Pancreas (tissue), 10 donors: ENCODE measurements at regions not wholly inside any gene's neighbourhood (a gene's known extent, or its start where the extent isn't known, plus 50 kb on each side); places are given as distances from the start of the nearest gene placed in this dataset.

Experiments used
- ATAC-seq, 4 donors: fragments of 200-7000 bp; cut with Tn5 transposase; one replicate each; pipeline versions ENCODE4 v1.8.0 to v1.9.1; 2020; ENCODE audit warnings: mild to moderate bottlenecking in 4 of 4, moderate library complexity in 4 of 4
- DNase-seq, 6 donors: peaks; one replicate each; pipeline ENCODE4 v3.0.0-alpha.2; 2020
- FAIRE-seq: peaks from 2 replicates; lab custom pipeline; 2012; peaks lifted over from hg19 to GRCh38; lab: Jason Lieb, UNC
- H3K27ac ChIP-seq, 4 donors: fragments of 200-600 bp; sonication (generic); 1 replicate in 3 of 4; 2 replicates in 1 of 4; pipeline versions ENCODE4 v1.5.0 to v1.8.0; 2020
- H3K27me3 ChIP-seq, 4 donors: fragments of 200-600 bp; one replicate each; pipeline ENCODE4 v1.8.0; 2021
- H3K36me3 ChIP-seq, 3 donors: fragments of 200-600 bp; sonication (generic) in 1 of 3; one replicate each; pipeline versions ENCODE4 v1.5.0 to v1.8.0; 2020 to 2021
- H3K4me1 ChIP-seq, 3 donors: fragments of 200-600 bp; one replicate each; pipeline ENCODE4 v1.8.0; 2021
- H3K4me3 ChIP-seq, 4 donors: fragments of 200-600 bp; sonication (generic) in 2 of 4; one replicate each; pipeline versions ENCODE4 v1.5.0 to v1.8.0; 2020 to 2021
- H3K9me3 ChIP-seq, 4 donors: fragments of 200-600 bp; one replicate each; pipeline ENCODE4 v1.8.0; 2021
- WGBS, 2 donors: extraction: QIAGEN DNeasy Blood & Tissue Kit; methylation state at CpG; one replicate each; pipeline ENCODE4 v1.1.7; 2013; 5-methylcytosine and 5-hydroxymethylcytosine counted together
- intact Hi-C, 3 donors: fragments of 100-400 bp; cut with DNase I; formaldehyde crosslinking; loops; one replicate each; pipeline versions ENCODE4 v1.11.1 to v1.14.2; 2022
- TF ChIP-seq, protein P1 (sequence below), 4 donors: fragments of 200-600 bp; sonication (generic) in 3 of 4; IDR thresholded peaks; one replicate each; pipeline versions ENCODE4 v1.5.0 to v1.8.0; 2021; ENCODE audit warnings: antibody characterized with exemption in 4 of 4
- donor health status: healthy with polysubstance abuse.
- donor health status: DM: no; HTN: no; CAD: no; lungs with moderate emphysema.
- donor health status: DM: no; HTN: no; CAD: no.
- donor health status: control.
- donor health status: control.
- donor health status: Bipolar disorder and iron deficiency.
- donor health status: DM: yes; HTN: yes; CAD: no.
- donor health status: DM: no; HTN: no; CAD: no.
- donor health status: DM: no; HTN: no; CAD: no.
- donor health status: DM: yes; HTN: yes; CAD: no.

- Histone ChIP-seq H3K9me3 (no peaks in the 10 kb centered on the region), H3K27ac (no peak overlapping the region), H3K27me3 (no peaks in the 10 kb centered on the region), H3K4me3 (no peak overlapping the region), H3K4me1 (no peaks in the 10 kb centered on the region), H3K36me3 (no peaks in the 10 kb centered on the region)
- ATAC-seq = peak in 1 of 4 donors; percentile 29
- 36 to 38% methylated on average over 3 of the region's 3 CpGs for WGBS, 2 donors
- intact Hi-C loops = no loop called here
- no peak for DNase-seq
- TF ChIP-seq, protein P1, sequence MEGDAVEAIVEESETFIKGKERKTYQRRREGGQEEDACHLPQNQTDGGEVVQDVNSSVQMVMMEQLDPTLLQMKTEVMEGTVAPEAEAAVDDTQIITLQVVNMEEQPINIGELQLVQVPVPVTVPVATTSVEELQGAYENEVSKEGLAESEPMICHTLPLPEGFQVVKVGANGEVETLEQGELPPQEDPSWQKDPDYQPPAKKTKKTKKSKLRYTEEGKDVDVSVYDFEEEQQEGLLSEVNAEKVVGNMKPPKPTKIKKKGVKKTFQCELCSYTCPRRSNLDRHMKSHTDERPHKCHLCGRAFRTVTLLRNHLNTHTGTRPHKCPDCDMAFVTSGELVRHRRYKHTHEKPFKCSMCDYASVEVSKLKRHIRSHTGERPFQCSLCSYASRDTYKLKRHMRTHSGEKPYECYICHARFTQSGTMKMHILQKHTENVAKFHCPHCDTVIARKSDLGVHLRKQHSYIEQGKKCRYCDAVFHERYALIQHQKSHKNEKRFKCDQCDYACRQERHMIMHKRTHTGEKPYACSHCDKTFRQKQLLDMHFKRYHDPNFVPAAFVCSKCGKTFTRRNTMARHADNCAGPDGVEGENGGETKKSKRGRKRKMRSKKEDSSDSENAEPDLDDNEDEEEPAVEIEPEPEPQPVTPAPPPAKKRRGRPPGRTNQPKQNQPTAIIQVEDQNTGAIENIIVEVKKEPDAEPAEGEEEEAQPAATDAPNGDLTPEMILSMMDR (IDR thresholded peaks at IDR 0.05) = no peak
- FAIRE-seq = no peak
These were observed 98.0 kb upstream of the KCNG1 start for GRCh38 chr20:51120868-51121267.

GRCh38 chr20:51120438-51120837 is 97.5 kb upstream of the KCNG1 start:
- FAIRE-seq (no peak), ATAC-seq (no peak), DNase-seq (no peak)
- Histone ChIP-seq H3K9me3 (no peaks in the 10 kb centered on the region), H3K4me3 (no peak overlapping the region), H3K27ac (no peak overlapping the region), H3K4me1 (no peaks in the 10 kb centered on the region), H3K27me3 (no peaks in the 10 kb centered on the region), H3K36me3 (no peaks in the 10 kb centered on the region)
- TF ChIP-seq, protein P1 (IDR thresholded peaks at IDR 0.05) = no peak
- intact Hi-C loops = no loop called here
- 62 to 65% methylated on average over 3 of the region's 3 CpGs for WGBS, 2 donors

DNA sequence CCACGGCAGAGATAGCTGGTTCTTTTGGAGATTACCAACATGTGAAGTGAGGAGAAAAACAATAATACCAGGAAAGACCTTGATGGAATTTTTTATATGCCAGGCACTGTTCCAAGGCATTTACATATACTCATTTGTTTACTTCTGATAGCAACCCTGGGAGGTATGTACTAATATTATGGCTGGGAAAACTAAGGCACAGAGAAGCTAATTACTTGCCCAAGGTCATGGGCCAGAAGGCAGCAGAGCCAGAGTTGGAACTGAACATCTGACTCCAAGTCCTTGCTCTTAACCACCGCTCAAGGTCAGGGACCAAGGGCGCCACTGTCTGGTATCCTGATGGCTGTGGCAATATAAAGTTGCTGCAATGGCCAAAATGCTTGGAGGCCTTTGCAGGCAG is 97.0 kb upstream of the KCNG1 start:
- Histone ChIP-seq H3K9me3 (no peaks in the 10 kb centered on the region), H3K27ac (peak overlapping the region in 1 of 4 donors; percentile 7), H3K4me1 (no peaks in the 10 kb centered on the region), H3K27me3 (no peaks in the 10 kb centered on the region), H3K36me3 (no peaks in the 10 kb centered on the region), H3K4me3 (no peak overlapping the region)
- WGBS, 2 donors = 32 to 43% methylated on average over 3 of the region's 3 CpGs
- ATAC-seq (peak; percentile 15 to 55 (median 38)), DNase-seq (peak in 1 of 6 donors; percentile 14), FAIRE-seq (no peak)
- TF ChIP-seq, protein P1 (IDR thresholded peaks at IDR 0.05) = no peak
- intact Hi-C loops = no loop called here

- H3K4me1 ChIP-seq = no peaks in the 10 kb centered on the region
- intact Hi-C loops = no loop called here
- H3K36me3 ChIP-seq = no peaks in the 10 kb centered on the region
- 82 to 92% methylated on average over 8 of the region's 8 CpGs for WGBS, 2 donors
- H3K27ac ChIP-seq = no peak overlapping the region
- no peak for DNase-seq
- H3K9me3 ChIP-seq = no peaks in the 10 kb centered on the region
- ATAC-seq = no peak
- TF ChIP-seq, protein P1 (IDR thresholded peaks at IDR 0.05) = no peak
- no peak for FAIRE-seq
- H3K4me3 ChIP-seq = no peak overlapping the region
- H3K27me3 ChIP-seq = no peaks in the 10 kb centered on the region
These were observed 96.1 kb upstream of the KCNG1 start for GRCh38 chr20:51118985-51119527.

- ATAC-seq (no peak), FAIRE-seq (no peak), DNase-seq (peak in 1 of 6 donors; percentile 32)
- no peak overlapping the region for H3K4me3 ChIP-seq
- H3K9me3 ChIP-seq = no peaks in the 10 kb centered on the region
- no peaks in the 10 kb centered on the region for H3K27me3 ChIP-seq
- no peak overlapping the region for H3K27ac ChIP-seq
- no peaks in the 10 kb centered on the region for H3K4me1 ChIP-seq
- TF ChIP-seq, protein P1 (IDR thresholded peaks at IDR 0.05) = no peak
- intact Hi-C loops = no loop called here
- no peaks in the 10 kb centered on the region for H3K36me3 ChIP-seq
- WGBS, 2 donors = 61 to 62% methylated on average over 2 of the region's 2 CpGs
These were observed 95.3 kb upstream of the KCNG1 start for GRCh38 chr20:51118216-51118615.
